ENCODE measurements at regions not wholly inside any gene's neighbourhood (a gene's known extent, or its start where the extent isn't known, plus 50 kb on each side); places are given as distances from the start of the nearest gene placed in this dataset.

DNA sequence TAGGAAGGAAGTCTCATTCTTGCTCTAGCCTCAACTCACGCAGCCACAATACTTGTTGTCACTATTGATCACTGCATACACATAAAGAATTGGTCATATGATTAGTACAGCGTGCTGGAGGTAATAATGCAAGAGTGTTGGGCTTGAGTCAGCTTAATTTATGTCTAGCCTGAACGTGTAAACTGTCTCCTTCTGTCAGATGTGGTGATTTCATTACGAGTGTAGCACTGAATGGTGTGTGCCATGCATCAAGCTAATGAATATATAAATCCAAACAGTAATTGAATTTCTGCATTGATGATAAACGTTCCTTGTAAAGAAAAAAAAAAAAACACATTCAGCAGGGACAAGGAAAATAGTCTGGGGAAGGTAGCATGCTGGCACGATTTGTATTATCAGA lies 396.2 kb upstream of the RAG2 start:
- TF ChIP-seq, protein P1, sequence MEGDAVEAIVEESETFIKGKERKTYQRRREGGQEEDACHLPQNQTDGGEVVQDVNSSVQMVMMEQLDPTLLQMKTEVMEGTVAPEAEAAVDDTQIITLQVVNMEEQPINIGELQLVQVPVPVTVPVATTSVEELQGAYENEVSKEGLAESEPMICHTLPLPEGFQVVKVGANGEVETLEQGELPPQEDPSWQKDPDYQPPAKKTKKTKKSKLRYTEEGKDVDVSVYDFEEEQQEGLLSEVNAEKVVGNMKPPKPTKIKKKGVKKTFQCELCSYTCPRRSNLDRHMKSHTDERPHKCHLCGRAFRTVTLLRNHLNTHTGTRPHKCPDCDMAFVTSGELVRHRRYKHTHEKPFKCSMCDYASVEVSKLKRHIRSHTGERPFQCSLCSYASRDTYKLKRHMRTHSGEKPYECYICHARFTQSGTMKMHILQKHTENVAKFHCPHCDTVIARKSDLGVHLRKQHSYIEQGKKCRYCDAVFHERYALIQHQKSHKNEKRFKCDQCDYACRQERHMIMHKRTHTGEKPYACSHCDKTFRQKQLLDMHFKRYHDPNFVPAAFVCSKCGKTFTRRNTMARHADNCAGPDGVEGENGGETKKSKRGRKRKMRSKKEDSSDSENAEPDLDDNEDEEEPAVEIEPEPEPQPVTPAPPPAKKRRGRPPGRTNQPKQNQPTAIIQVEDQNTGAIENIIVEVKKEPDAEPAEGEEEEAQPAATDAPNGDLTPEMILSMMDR (IDR thresholded peaks at IDR 0.05), result no peak
- no peak for TF ChIP-seq POLR2AphosphoS5 (IDR thresholded peaks at IDR 0.05)
